ELR (cell line): ENCODE measurements at regions not wholly inside any gene's neighbourhood (a gene's known extent, or its start where the extent isn't known, plus 50 kb on each side); places are given as distances from the start of the nearest gene placed in this dataset.

ENCODE experiments used
- DNase-seq: peaks from one replicate; pipeline ENCODE4 v3.0.0-alpha.2; 2015; ENCODE audit warnings: low read depth

DNA sequence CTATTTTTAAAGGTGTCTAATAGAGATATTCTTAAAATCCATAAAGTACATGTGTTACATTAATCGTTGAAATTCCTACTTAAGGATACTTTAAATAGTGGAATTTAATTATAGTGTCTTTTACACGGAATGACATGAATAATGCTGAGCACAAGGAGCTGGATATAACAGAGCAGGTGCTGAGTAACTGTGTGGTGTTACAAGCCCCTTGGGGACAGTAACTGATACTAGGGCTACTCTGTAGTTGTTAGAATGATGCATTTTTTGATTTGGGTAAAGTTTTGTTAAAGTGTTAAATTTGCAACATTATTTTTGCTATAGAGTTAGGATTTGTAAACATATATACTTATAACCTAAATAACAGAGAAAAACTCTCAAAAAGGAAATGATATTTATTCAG is 1496.1 kb downstream of the OTOL1 start:
- no peak for DNase-seq

DNA sequence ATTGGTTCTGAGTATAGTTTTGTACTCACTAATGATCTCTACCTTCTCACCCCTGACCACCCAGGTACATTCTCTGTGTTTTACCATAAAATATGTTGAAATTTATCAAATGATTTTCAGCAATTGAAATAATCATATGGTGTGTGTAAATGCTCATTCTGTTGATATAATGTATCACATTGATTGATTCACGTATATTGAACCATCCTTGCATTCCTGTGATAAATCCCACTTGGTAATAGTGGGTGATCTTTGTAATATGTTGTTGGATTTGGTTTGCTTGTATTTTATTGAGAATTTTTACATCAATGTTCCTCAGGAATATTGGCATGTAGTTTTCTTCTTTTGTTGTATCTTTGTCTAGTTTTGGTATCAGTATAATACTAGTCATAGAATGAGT is 1497.6 kb downstream of the OTOL1 start:
- no peak for DNase-seq

DNA sequence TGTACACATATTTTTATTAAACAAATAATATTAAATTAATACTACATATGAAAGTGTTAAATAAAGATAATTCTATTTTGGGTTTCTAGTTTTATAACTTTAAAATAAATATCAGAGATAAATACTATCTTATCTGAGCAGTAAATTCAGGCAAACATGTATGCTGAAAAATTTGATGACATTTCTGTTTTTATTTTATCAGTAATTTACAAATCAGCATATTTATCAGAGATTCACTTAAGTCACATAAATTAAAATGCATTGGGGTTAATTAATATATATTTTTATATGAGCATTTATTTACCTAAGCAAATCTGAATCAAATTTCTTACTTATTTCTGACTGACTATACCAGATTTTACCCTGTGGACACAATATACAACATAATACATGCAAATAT is 1499.8 kb downstream of the OTOL1 start:
- DNase-seq = no peak

DNA sequence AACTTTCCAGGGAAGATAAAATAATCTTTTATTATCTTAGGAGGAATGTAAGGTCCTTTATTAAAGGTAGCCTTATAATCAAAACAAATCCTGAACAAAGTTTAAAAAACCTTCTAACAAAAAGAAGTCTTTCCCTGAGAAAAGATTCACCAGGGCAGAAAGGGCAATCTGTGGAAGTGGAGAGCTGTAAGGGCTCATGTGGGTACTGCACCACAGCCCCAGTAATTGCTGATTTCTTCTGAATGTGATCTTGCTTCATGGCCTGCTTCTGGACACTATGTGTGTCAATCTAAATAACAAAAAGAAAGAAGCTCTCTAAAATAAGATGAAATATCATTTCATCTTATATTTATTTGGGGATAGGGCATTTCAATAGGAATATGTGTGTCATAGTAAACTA is 1501.6 kb downstream of the OTOL1 start:
- peak; percentile 18 for DNase-seq

DNA sequence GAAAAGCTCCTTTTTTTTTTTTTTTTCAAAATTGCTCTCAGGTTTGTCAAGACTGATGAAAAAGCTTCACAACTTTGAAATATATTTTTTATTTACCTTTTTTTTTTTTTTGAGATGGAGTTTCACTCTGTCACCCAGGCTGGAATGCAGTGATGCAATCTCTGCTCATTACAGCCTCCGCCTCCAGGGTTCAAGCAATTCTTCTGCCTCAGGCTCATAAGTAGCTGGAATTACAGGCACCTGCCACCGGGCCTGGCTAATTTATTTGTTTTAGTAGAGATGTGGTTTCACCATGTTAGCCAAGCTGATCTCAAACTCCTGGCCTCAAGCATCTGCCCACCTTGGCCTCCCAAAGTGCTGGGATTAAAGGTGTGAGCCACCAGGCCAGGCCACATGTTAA is 1515.0 kb downstream of the OTOL1 start:
- peak; percentile 6 for DNase-seq

DNA sequence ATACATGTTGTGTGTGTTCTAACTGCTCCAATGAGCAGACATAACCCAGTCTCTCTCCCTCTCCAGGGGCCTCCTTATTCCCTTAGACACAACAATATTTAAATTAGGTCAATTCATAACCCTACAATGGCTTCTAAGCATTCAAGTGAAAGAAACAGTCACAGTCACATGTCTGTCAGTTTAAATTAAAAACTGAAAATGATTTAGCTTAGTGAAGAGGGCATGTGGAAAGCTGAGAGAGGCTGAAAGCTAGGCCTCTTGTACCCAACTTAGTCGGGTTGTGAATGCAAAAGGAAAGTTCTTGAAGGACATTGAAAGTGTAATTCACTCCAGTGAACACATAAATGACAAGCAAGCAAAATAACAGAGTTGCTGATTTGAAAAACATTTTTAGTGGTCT is 1519.6 kb downstream of the OTOL1 start:
- no peak for DNase-seq

DNA sequence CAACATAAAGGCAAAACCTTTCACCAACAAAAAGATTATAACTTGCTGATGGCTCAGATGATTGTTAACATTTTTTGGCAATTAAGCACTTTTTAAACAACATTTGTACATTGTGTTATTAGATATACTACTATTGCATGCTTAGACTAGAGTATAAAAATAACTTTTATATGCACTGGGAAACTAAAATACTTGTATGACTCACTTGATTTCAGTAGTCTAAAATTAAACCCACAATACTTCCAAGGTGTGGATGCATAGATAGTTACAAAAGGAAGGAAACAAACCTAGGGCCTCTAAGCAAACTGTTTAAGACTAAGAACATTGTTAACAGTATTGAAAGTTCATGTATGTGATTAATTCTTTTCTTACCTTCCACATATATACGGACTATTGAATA is 1521.5 kb downstream of the OTOL1 start:
- DNase-seq = no peak

DNA sequence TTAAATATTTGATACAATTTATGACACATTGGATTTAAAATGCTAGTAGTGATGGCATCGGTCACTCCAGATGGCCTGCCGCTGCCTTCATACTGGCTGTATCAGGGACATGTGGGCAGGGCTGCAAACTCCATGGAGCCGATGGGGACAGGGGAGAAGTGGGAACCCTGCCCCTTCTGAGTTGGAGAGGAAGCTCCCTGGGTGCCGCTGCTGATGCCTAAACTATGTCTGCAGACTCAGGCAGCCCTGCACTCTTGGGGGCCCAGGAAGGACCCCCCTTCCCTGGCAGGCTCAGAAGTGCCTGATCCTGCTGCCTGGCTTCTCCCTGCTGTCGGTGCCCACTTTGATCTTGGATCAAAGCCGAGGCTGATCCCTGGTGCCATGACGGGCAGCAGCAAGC is 1522.1 kb downstream of the OTOL1 start:
- no peak for DNase-seq

DNA sequence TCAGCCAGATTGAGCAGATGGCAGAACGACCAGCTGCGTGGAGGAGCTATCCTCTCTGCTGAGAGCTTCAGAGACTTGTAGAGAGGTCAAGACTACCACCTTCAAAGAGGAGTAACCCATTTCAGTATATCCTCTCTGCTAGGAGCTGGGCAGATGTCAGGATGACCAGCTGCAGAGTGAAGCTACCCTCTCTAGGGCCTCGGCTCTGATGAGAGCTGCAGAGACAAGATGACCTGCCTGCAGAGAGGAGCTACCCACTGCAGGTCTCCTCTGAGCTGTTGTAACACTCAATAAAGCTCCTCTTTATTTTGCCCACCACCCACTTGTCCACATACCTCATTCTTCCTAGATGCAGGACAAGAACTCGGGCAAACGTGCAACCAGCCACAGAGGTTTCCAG is 1522.7 kb downstream of the OTOL1 start:
- no peak for DNase-seq

DNA sequence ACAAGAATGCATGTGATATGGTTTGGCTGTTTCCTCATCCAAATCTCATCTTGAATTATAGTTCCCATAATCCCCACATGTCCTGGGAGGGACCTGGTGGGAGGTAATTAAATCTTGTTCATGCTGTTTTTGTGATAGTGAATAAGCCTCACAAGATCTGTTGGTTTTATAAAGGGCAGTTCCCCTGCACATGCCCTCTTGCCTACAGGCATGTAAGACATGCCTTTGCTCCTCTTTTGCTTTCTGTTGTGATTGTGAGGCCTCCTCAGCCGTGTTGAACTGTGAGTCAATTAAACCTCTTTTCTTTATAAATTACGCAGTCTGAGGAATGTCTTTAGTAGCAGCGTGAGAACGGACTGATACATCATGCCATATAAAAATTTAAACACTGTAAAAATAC is 1537.0 kb downstream of the OTOL1 start:
- no peak for DNase-seq

DNA sequence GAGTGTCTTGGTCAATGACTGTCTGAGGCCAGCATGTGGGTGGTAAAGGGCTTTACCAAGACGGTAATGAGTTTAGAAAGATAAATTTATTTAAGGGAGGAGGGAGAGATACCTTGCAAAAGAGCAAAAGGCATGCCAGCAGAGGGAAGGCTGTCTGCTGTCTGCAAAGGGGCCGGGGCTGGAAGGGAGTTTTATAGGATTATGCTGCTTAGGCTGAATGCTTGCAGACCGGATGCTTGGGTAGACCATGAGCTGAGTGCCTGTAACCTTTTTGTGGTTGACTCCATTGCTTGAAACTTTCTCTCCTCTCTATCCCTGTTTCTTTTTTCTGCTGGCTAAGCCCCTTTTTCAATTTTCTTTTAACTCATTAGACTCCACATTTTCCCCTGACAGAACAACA is 1543.0 kb downstream of the OTOL1 start:
- DNase-seq = no peak

DNA sequence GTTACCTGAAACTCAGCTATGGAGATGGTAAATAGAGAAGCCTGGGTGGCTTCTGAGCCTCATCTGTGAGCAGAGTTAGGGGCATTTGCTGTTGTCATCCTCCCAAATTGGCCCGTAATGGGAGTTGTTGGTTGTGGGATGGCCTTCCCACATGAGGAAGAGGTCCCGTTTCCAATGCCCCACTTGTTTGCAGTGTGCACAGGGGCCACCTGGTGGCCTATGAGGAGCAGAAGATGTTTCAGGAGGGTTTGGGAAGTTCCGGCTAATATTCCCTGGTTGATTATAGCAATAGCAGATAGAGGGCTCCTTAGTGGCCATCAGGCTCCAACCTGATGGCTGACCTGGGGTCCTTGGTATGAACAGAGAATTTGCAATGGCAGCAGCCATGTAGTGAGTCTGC is 1546.5 kb downstream of the OTOL1 start:
- peak; percentile 46 for DNase-seq

DNA sequence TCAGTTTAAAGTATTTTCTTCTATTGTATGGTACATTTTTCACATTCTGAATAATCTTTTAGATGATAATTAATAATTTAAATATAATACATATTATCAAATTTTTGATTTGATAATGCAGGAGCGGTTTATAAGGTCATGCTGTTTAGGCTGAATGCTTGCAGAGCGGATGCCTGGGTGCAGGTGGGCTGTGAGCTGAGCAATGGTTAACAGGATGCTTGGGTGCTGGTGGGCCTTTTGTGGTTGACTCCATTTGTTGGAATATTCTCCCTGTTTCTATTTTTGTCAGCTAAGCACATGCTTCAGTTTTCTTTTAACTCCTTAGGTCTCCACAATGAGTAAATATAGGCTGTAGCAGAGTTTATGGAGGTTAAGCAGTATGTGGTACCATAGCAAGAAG is 1549.3 kb downstream of the OTOL1 start:
- DNase-seq = no peak

DNA sequence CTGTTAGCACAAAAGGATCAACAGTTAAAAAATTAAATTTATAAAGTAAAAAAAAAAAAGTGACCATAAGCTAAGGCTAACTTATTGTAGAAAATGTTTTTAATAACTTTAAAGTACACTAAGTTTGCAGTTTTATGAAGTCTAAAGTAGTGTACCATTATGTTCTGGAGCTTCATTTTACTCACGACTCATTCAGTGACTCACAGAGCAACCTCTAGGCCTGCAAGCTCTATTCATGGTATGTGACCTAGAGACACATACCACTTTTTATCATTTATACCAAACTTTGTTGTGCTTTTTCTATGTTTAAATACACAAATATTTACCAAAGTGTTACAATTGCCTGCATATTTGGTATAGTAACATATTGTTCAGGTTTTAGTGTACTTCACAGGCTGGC is 1552.3 kb downstream of the OTOL1 start:
- DNase-seq = no peak

DNA sequence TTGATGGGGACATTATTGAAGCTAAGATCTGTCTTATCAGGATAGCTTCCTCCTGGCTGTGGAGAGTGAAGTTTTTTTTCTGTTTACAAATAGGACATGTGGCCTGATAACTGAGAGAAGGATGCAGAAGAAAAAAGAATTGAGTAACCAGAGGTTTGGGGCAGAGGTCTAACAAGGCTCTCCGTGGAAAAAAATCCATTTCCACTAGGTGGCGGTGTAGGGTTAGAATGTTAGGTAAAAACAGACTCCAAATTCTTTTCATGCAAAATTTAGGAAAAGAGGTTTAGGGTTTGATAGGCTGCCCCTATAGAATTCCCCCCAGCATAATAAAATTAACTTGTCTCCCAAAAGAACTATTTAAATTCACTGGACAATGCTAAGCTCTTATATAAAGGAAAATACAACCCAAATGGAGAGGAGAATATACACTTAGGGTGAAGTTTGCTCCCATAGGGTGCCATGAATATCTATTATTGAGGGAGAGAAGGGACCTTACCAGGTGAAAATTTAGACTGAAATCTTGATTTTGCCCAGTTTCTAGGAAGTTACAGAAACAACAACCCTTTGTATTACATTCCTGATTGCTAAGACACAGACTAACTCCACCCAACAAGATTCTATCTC is 1560.4 kb downstream of the OTOL1 start:
- DNase-seq = peak; percentile 72

DNA sequence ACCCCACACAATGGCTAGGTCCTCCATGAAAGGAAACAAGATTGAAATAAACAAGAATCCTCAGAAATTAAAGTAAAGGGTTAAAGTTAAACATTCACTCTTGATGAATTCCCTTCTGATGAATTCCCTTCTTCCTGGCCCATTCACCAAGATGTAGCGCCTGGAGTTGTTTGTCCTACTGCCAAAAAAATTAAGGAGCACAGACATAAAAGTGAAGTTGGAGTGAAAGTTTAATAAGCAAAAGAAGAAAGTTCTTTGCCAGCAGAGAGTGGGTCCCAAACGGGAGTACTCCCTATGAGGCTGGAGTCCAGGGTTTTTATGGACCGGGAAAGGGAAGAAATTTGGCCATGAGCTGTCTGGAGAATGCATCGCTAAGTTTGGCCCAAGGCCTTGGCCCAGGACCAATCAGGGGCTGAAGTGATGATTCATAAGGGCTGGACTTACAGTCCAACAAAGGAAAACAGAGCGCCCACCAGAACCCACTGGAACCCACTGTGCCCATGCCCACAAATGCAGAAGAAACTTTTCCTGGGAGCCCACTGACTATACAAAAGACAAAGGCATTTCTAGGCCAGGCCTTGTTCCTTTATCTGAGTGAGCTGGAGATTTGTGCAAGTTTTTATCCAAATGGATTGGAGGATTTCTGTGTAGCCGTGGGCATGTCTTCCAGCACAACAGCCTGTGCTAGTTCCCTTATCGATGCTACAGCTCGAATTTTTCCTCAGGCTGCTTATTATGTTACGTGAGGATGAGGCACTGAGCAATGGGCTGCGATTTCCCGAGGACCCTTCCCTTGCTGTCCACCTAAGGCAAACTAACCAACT is 1561.6 kb downstream of the OTOL1 start:
- DNase-seq = no peak

DNA sequence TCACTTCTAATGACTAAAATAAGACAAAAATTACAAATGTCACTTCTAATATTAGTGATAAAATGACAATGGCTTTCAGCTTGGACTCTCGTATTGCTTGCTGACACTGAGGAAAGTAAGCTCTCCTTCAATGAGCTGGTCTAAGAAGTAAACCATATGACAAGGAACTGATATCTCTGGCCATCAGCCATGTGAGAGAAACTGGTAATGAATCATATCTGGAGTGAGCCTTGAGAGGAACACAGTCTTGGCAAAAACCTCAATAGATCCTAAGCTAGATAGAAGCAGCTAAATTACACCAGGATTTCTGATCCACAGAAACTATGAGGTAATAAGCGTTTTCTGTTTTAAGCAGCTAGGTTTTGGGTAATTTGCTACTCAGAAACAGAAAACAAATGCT is 1575.1 kb downstream of the OTOL1 start:
- DNase-seq = peak; percentile 86
